ENCODE measurements at regions not wholly inside any gene's neighbourhood (a gene's known extent, or its start where the extent isn't known, plus 50 kb on each side); places are given as distances from the start of the nearest gene placed in this dataset.

GRCh38 chr14:96143906-96144305, 60.7 kb upstream of the BDKRB2 start:
- H3K9ac ChIP-seq = no peak overlapping the region
- no peak overlapping the region for H3K27ac ChIP-seq
- no peak overlapping the region for H3K4me3 ChIP-seq
- no peaks in the 10 kb centered on the region for H3K36me3 ChIP-seq
- H3K27me3 ChIP-seq = no peaks in the 10 kb centered on the region
- no peak for TF ChIP-seq Cebpa-rat (IDR thresholded peaks at IDR 0.05)
- peaks cover 17 to 35% (median 24%) of the 10 kb centered on the region in 11 experiments for H3K9me3 ChIP-seq (replicated peaks in 1 of 11)
- H3K4me1 ChIP-seq = peaks cover 0 to under 1% (median 0%) of the 10 kb centered on the region in 10 experiments; a peak in 2 of 20 replicates
- no peaks in the 10 kb centered on the region for H4K20me1 ChIP-seq
- H3K4me2 ChIP-seq = no peak overlapping the region

GRCh38 chr14:96145116-96145864, 59.3 kb upstream of the BDKRB2 start:
- Histone ChIP-seq H3K27me3 (no peaks in the 10 kb centered on the region), H3K4me3 (no peak overlapping the region), H4K20me1 (no peaks in the 10 kb centered on the region), H3K9me3 (replicated peaks in 1 of 11) (peaks cover 17 to 39% (median 24%) of the 10 kb centered on the region in 11 experiments; a peak in 20 of 22 replicates), H3K27ac (no peak overlapping the region), H3K9ac (no peak overlapping the region), H3K36me3 (no peaks in the 10 kb centered on the region), H3K4me1 (peaks cover 0 to 9% (median 3%) of the 10 kb centered on the region in 10 experiments; a peak in 4 of 20 replicates), H3K4me2 (no peak overlapping the region)
- no peak for TF ChIP-seq Cebpa-rat (IDR thresholded peaks at IDR 0.05)

- Histone ChIP-seq H3K36me3 (no peaks in the 10 kb centered on the region), H4K20me1 (no peaks in the 10 kb centered on the region), H3K27ac (no peak overlapping the region), H3K9me3 (replicated peaks in 1 of 11) (peaks cover 17 to 39% (median 24%) of the 10 kb centered on the region in 11 experiments; a peak in 20 of 22 replicates), H3K27me3 (no peaks in the 10 kb centered on the region), H3K4me2 (no peak overlapping the region), H3K4me3 (no peak overlapping the region), H3K4me1 (peaks cover 0 to 9% (median 3%) of the 10 kb centered on the region in 10 experiments; a peak in 4 of 20 replicates), H3K9ac (no peak overlapping the region)
- TF ChIP-seq Cebpa-rat (IDR thresholded peaks at IDR 0.05) = no peak
Measured at GRCh38 chr14:96146131-96146771, 58.4 kb upstream of the BDKRB2 start.

GRCh38 chr14:96148631-96149030, 56.0 kb upstream of the BDKRB2 start:
- H3K9ac ChIP-seq = no peak overlapping the region
- H3K27me3 ChIP-seq = no peaks in the 10 kb centered on the region
- peaks cover 0 to 9% (median 3%) of the 10 kb centered on the region in 10 experiments; a peak in 4 of 20 replicates for H3K4me1 ChIP-seq
- no peaks in the 10 kb centered on the region for H4K20me1 ChIP-seq
- no peak overlapping the region for H3K27ac ChIP-seq
- peaks cover 6 to 28% (median 17%) of the 10 kb centered on the region in 11 experiments; a peak in 18 of 22 replicates for H3K9me3 ChIP-seq (replicated peaks in 1 of 11)
- H3K4me2 ChIP-seq = 0 out of 22 replicates have a peak overlapping the region, but pooled peaks of 1 of the 11 experiments have one; percentile 10
- no peak for TF ChIP-seq Cebpa-rat (IDR thresholded peaks at IDR 0.05)
- no peak overlapping the region for H3K4me3 ChIP-seq
- no peaks in the 10 kb centered on the region for H3K36me3 ChIP-seq

- H3K4me3 ChIP-seq = no peak overlapping the region
- H3K27me3 ChIP-seq = no peaks in the 10 kb centered on the region
- no peaks in the 10 kb centered on the region for H4K20me1 ChIP-seq
- H3K36me3 ChIP-seq = no peaks in the 10 kb centered on the region
- peaks cover 0 to 9% (median 3%) of the 10 kb centered on the region in 10 experiments; a peak in 4 of 20 replicates for H3K4me1 ChIP-seq
- no peak overlapping the region for H3K9ac ChIP-seq
- H3K27ac ChIP-seq = no peak overlapping the region; a peak in 1 of 22 replicates
- no peak for TF ChIP-seq Cebpa-rat (IDR thresholded peaks at IDR 0.05)
- peaks cover 6 to 23% (median 16%) of the 10 kb centered on the region in 11 experiments; a peak in 15 of 22 replicates for H3K9me3 ChIP-seq (replicated peaks in 1 of 11)
- H3K4me2 ChIP-seq = peak overlapping the region in 6 of 11 experiments; percentile 10 to 33 (median 23); a peak in 9 of 22 replicates
Measured at GRCh38 chr14:96149131-96149530, 55.5 kb upstream of the BDKRB2 start.

GRCh38 chr14:96150214-96150613, 54.4 kb upstream of the BDKRB2 start:
- TF ChIP-seq Cebpa-rat (IDR thresholded peaks at IDR 0.05) = no peak
- Histone ChIP-seq H3K4me2 (no peak overlapping the region), H3K36me3 (no peaks in the 10 kb centered on the region), H3K4me1 (peaks cover 0 to 9% (median 3%) of the 10 kb centered on the region in 10 experiments; a peak in 4 of 20 replicates), H3K27ac (no peak overlapping the region), H4K20me1 (no peaks in the 10 kb centered on the region), H3K27me3 (no peaks in the 10 kb centered on the region), H3K4me3 (no peak overlapping the region), H3K9me3 (replicated peaks in 1 of 11) (peaks cover 6 to 20% (median 12%) of the 10 kb centered on the region in 11 experiments; a peak in 14 of 22 replicates), H3K9ac (no peak overlapping the region)

GRCh38 chr14:96151242-96151641, 53.4 kb upstream of the BDKRB2 start:
- no peak overlapping the region for H3K27ac ChIP-seq
- peaks cover 6 to 20% (median 12%) of the 10 kb centered on the region in 11 experiments; a peak in 14 of 22 replicates for H3K9me3 ChIP-seq (replicated peaks in 1 of 11)
- H4K20me1 ChIP-seq = no peaks in the 10 kb centered on the region
- H3K9ac ChIP-seq = no peak overlapping the region
- H3K4me2 ChIP-seq = no peak overlapping the region
- TF ChIP-seq Cebpa-rat (IDR thresholded peaks at IDR 0.05) = no peak
- peaks cover 0 to 9% (median 3%) of the 10 kb centered on the region in 10 experiments; a peak in 4 of 20 replicates for H3K4me1 ChIP-seq
- no peaks in the 10 kb centered on the region for H3K36me3 ChIP-seq
- H3K4me3 ChIP-seq = no peak overlapping the region
- no peaks in the 10 kb centered on the region for H3K27me3 ChIP-seq

- Histone ChIP-seq H3K4me2 (no peak overlapping the region), H3K4me1 (peaks cover 0 to 9% (median 3%) of the 10 kb centered on the region in 10 experiments; a peak in 4 of 20 replicates), H3K9ac (no peak overlapping the region), H4K20me1 (no peaks in the 10 kb centered on the region), H3K9me3 (replicated peaks in 1 of 11) (peaks cover 0 to 14% (median 11%) of the 10 kb centered on the region in 11 experiments; a peak in 12 of 22 replicates), H3K27ac (no peak overlapping the region), H3K4me3 (no peak overlapping the region), H3K36me3 (no peaks in the 10 kb centered on the region), H3K27me3 (no peaks in the 10 kb centered on the region)
- TF ChIP-seq Cebpa-rat (IDR thresholded peaks at IDR 0.05) = no peak
Measured at GRCh38 chr14:96153003-96153402, 51.6 kb upstream of the BDKRB2 start.
